ENCODE measurements at regions not wholly inside any gene's neighbourhood (a gene's known extent, or its start where the extent isn't known, plus 50 kb on each side); places are given as distances from the start of the nearest gene placed in this dataset.

GRCh38 chr16:6008670-6009069 lies 911.1 kb upstream of the EEF2KMT start:
- TF ChIP-seq, protein P1, sequence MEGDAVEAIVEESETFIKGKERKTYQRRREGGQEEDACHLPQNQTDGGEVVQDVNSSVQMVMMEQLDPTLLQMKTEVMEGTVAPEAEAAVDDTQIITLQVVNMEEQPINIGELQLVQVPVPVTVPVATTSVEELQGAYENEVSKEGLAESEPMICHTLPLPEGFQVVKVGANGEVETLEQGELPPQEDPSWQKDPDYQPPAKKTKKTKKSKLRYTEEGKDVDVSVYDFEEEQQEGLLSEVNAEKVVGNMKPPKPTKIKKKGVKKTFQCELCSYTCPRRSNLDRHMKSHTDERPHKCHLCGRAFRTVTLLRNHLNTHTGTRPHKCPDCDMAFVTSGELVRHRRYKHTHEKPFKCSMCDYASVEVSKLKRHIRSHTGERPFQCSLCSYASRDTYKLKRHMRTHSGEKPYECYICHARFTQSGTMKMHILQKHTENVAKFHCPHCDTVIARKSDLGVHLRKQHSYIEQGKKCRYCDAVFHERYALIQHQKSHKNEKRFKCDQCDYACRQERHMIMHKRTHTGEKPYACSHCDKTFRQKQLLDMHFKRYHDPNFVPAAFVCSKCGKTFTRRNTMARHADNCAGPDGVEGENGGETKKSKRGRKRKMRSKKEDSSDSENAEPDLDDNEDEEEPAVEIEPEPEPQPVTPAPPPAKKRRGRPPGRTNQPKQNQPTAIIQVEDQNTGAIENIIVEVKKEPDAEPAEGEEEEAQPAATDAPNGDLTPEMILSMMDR (IDR thresholded peaks at IDR 0.05): no peak
- TF ChIP-seq POLR2A (IDR thresholded peaks at IDR 0.05): no peak
